CD4-positive, alpha-beta T cell (primary cell): ENCODE measurements at regions not wholly inside any gene's neighbourhood (a gene's known extent, or its start where the extent isn't known, plus 50 kb on each side); places are given as distances from the start of the nearest gene placed in this dataset.
"Not testable (repeated sequence)": the region's sequence is repeated elsewhere in the genome, so short reads cannot be mapped to it uniquely, and the experiment has no call there.

ENCODE experiments used
- ATAC-seq: fragments of 200-7000 bp; cut with Tn5 transposase; one replicate; pipeline ENCODE4 v1.10.0; 2022; ENCODE audit warnings: mild to moderate bottlenecking; ENCODE audit not compliant: poor library complexity
- CTCF ChIA-PET: fragments of 350-600 bp; sonication (Branson Sonifier 250); formaldehyde crosslinking; loops from one replicate; lab custom pipeline; 2021; ENCODE audit warnings: antibody characterized with exemption, inconsistent platforms; lab: Charles Lee
- POLR2A ChIA-PET: fragments of 350-600 bp; sonication (Branson Sonifier 250); formaldehyde crosslinking; loops from one replicate; lab custom pipeline; 2021; ENCODE audit warnings: antibody characterized with exemption, inconsistent platforms; lab: Charles Lee
- DNase-seq, 14 experiments: peaks; one replicate each; pipeline ENCODE4 v3.0.0-alpha.2; 2013 to 2020; ENCODE audit warnings: mixed read lengths in 2 of 14
- H3K27ac ChIP-seq, 2 donors: one replicate each; pipeline versions ENCODE4 v1.5.1 to v1.7.0; 2013; ENCODE audit warnings: low read length in 2 of 2, low read depth in 1 of 2, mild to moderate bottlenecking in 1 of 2
- H3K27me3 ChIP-seq, 2 experiments: 1 replicate in 1 of 2; 2 replicates in 1 of 2; pipeline versions ENCODE4 v1.6.1 to v1.7.0; 2013; ENCODE audit warnings: low read length in 2 of 2, control low read depth in 1 of 2, mild to moderate bottlenecking in 1 of 2, moderate library complexity in 1 of 2; ENCODE audit not compliant: insufficient read depth in 2 of 2, control insufficient read depth in 1 of 2
- H3K36me3 ChIP-seq: one replicate; pipeline ENCODE4 v1.6.1; 2013; ENCODE audit warnings: low read length, control low read depth; ENCODE audit not compliant: insufficient read depth
- H3K4me1 ChIP-seq: one replicate; pipeline ENCODE4 v1.6.1; 2013; ENCODE audit warnings: low read length, control low read depth; ENCODE audit not compliant: insufficient read depth
- H3K4me3 ChIP-seq: one replicate; pipeline ENCODE4 v1.5.1; 2013; ENCODE audit warnings: mild to moderate bottlenecking, low read length, moderate library complexity
- H3K9me3 ChIP-seq, 2 experiments: 1 replicate in 1 of 2; 2 replicates in 1 of 2; pipeline versions ENCODE4 v1.6.1 to v1.7.0; 2013; ENCODE audit warnings: low read length in 2 of 2, mild to moderate bottlenecking in 2 of 2, control low read depth in 1 of 2, moderate library complexity in 1 of 2; ENCODE audit not compliant: control insufficient read depth in 1 of 2, insufficient read depth in 1 of 2
- H3K27ac Mint-ChIP-seq: one replicate; pipeline ENCODE4 v1.8.0; 2020; ENCODE audit warnings: mixed read lengths
- H3K27me3 Mint-ChIP-seq: one replicate; pipeline ENCODE4 v1.8.0; 2021; ENCODE audit warnings: mixed read lengths
- H3K36me3 Mint-ChIP-seq: one replicate; pipeline ENCODE4 v1.8.0; 2021; ENCODE audit warnings: low read depth, mixed read lengths
- H3K4me1 Mint-ChIP-seq: one replicate; pipeline ENCODE4 v1.8.0; 2021; ENCODE audit warnings: low read depth, mixed read lengths
- H3K4me3 Mint-ChIP-seq: one replicate; pipeline ENCODE4 v1.8.0; 2020; ENCODE audit warnings: mild to moderate bottlenecking, mixed read lengths
- H3K9me3 Mint-ChIP-seq: one replicate; pipeline ENCODE4 v1.8.0; 2020; ENCODE audit warnings: mixed read lengths
- intact Hi-C, 2 experiments: fragments of 100-400 bp; cut with DNase I in 1 of 2; cut with micrococcal nuclease in 1 of 2; formaldehyde crosslinking; loops; one replicate each; pipeline versions ENCODE4 v1.15.1 to v1.9.0; 2023 to 2025; cut with DNase I, micrococcal nuclease
- TF ChIP-seq, protein P1 (sequence below): fragments of 200-600 bp; IDR thresholded peaks from one replicate; pipeline ENCODE4 v1.8.0; 2022; ENCODE audit warnings: antibody characterized with exemption, mild to moderate bottlenecking

DNA sequence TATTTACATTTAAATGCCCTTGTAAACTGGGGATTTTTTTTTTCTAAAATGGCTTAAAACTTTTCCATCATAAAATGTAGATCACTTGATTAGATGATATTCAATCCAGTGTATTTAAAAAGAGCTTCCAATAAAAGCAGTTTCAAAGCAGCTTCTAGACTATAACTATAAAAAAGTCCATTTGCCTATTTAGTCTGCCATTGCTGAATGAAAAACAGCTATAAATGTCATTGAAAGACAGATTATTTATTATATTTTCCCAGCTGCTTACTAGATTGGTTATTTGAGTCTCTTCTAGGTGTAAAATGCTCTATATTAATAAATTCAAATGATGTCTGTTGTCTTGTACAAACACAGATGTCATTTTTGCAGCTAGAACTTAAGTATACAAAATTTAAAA, 414.8 kb downstream of the RMST start:
- Histone ChIP-seq H3K27me3 (no peaks in the 10 kb centered on the region), H3K27ac (no peak overlapping the region), H3K36me3 (no peaks in the 10 kb centered on the region), H3K9me3 (no peaks in the 10 kb centered on the region), H3K4me1 (no peaks in the 10 kb centered on the region), H3K4me3 (no peak overlapping the region)
- ChIA-PET POLR2A (no interaction called here), CTCF (no interaction called here)
- H3K4me3 Mint-ChIP-seq: no peak overlapping the region
- ATAC-seq (no peak), DNase-seq (no peak)
- H3K27ac Mint-ChIP-seq: no peak overlapping the region
- intact Hi-C loops: no loop called here
- H3K36me3 Mint-ChIP-seq: no peaks in the 10 kb centered on the region
- TF ChIP-seq, protein P1, sequence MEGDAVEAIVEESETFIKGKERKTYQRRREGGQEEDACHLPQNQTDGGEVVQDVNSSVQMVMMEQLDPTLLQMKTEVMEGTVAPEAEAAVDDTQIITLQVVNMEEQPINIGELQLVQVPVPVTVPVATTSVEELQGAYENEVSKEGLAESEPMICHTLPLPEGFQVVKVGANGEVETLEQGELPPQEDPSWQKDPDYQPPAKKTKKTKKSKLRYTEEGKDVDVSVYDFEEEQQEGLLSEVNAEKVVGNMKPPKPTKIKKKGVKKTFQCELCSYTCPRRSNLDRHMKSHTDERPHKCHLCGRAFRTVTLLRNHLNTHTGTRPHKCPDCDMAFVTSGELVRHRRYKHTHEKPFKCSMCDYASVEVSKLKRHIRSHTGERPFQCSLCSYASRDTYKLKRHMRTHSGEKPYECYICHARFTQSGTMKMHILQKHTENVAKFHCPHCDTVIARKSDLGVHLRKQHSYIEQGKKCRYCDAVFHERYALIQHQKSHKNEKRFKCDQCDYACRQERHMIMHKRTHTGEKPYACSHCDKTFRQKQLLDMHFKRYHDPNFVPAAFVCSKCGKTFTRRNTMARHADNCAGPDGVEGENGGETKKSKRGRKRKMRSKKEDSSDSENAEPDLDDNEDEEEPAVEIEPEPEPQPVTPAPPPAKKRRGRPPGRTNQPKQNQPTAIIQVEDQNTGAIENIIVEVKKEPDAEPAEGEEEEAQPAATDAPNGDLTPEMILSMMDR: no peak
- H3K27me3 Mint-ChIP-seq: no peaks in the 10 kb centered on the region
- no peaks in the 10 kb centered on the region for H3K4me1 Mint-ChIP-seq
- peaks cover 5% of the 10 kb centered on the region for H3K9me3 Mint-ChIP-seq

DNA sequence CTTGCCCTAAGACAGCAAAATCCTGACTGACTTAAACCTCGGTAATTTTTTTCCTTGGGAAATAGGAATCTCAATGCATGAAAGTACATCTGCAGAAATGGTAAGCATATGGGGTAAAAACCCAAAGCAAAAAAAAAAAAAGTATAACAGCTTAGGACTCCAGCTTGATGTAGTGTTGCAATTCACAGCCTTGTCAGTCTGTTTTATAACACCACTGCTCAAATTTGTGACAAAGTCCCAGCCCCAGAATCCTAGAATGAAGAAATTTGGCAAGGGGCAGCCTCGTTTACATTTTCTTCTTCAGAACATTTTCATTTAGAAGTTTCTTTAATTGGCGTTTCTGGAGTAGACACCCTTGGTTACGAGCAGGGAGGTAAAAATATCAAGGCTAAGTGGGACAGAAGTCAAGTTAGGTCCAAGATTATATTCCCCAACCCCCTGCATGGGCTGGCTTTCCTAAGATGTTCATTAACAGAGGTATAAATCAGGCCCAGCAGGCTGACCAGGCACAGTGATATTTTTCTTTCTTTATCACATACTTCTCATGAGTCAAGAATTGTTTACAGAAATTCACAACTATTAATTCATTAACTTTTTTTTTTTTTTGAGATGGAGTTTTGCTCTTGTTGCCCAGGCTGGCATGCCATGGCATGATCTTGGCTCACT, 424.0 kb downstream of the RMST start:
- Histone ChIP-seq H3K27me3 (no peaks in the 10 kb centered on the region), H3K4me1 (no peaks in the 10 kb centered on the region), H3K27ac (no peak overlapping the region), H3K9me3 (no peaks in the 10 kb centered on the region), H3K4me3 (no peak overlapping the region), H3K36me3 (no peaks in the 10 kb centered on the region)
- ChIA-PET POLR2A (no interaction called here), CTCF (no interaction called here)
- Mint-ChIP-seq H3K4me1 (no peaks in the 10 kb centered on the region), H3K4me3 (no peak overlapping the region), H3K9me3 (peaks cover 4% of the 10 kb centered on the region), H3K27me3 (no peaks in the 10 kb centered on the region), H3K27ac (no peak overlapping the region), H3K36me3 (no peaks in the 10 kb centered on the region)
- no peak for ATAC-seq
- no peak for DNase-seq
- intact Hi-C loops: no loop called here
- TF ChIP-seq, protein P1: no peak

DNA sequence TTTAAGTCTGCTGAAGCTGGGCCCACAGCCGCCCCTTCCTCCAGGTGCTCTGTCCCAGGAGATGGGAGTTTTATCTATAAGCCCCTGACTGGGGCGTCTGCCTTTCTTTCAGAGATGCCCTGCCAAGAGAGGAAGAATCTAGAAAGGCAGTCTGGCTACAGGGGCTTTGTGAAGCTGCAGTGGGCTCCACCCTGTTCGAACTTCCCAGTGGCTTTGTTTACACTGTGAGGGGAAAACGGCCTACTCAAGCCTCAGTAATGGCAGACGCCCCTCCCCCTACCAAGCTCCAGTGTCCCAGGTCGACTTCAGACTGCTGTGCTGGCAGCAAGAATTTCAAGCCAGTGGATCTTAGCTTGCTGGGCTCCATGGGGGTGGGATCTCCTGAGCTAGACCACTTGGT, 435.3 kb downstream of the RMST start:
- H3K27ac ChIP-seq, H3K4me1 ChIP-seq, H3K27ac Mint-ChIP-seq, H3K27me3 ChIP-seq, H3K4me3 ChIP-seq, H3K9me3 Mint-ChIP-seq, ATAC-seq, H3K36me3 ChIP-seq, H3K27me3 Mint-ChIP-seq, CTCF ChIA-PET, H3K36me3 Mint-ChIP-seq, H3K4me1 Mint-ChIP-seq, H3K4me3 Mint-ChIP-seq, POLR2A ChIA-PET, DNase-seq, intact Hi-C loops: not testable (repeated sequence)
- H3K9me3 ChIP-seq: peaks cover 0 to 11% of the 10 kb centered on the region in 2 experiments

DNA sequence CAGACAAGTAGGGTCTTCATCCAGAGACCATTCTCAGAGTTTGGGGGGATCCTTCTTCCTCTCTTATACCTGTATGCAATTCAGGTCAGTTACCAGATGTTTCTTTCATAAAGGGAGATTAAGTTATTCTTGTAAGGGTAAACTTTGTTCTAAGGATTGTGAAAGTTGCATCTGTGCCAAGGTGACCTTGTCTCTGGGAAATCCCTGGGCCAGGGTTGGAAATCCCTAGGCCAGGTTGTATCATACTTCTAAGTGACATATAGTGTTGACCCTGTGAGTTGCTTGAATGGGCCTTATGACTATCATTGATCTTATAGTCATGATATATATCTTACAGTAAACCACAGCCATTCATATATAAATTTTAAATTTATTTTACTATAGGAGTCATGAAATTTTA, 436.9 kb downstream of the RMST start:
- intact Hi-C loops: no loop called here
- no peak overlapping the region for H3K27ac ChIP-seq
- no peak overlapping the region for H3K4me3 ChIP-seq
- Mint-ChIP-seq H3K27ac (no peak overlapping the region), H3K36me3 (no peaks in the 10 kb centered on the region), H3K9me3 (peaks cover 9% of the 10 kb centered on the region), H3K4me3 (no peak overlapping the region), H3K27me3 (no peaks in the 10 kb centered on the region), H3K4me1 (no peaks in the 10 kb centered on the region)
- ATAC-seq (no peak), DNase-seq (no peak)
- ChIA-PET POLR2A (no interaction called here), CTCF (no interaction called here)
- peaks cover 0 to 11% of the 10 kb centered on the region in 2 experiments for H3K9me3 ChIP-seq
- no peaks in the 10 kb centered on the region for H3K36me3 ChIP-seq
- TF ChIP-seq, protein P1: no peak
- no peaks in the 10 kb centered on the region for H3K4me1 ChIP-seq
- no peaks in the 10 kb centered on the region for H3K27me3 ChIP-seq
